ENCODE measurements at regions not wholly inside any gene's neighbourhood (a gene's known extent, or its start where the extent isn't known, plus 50 kb on each side); places are given as distances from the start of the nearest gene placed in this dataset.
"Not testable (repeated sequence)": the region's sequence is repeated elsewhere in the genome, so short reads cannot be mapped to it uniquely, and the experiment has no call there.

DNA sequence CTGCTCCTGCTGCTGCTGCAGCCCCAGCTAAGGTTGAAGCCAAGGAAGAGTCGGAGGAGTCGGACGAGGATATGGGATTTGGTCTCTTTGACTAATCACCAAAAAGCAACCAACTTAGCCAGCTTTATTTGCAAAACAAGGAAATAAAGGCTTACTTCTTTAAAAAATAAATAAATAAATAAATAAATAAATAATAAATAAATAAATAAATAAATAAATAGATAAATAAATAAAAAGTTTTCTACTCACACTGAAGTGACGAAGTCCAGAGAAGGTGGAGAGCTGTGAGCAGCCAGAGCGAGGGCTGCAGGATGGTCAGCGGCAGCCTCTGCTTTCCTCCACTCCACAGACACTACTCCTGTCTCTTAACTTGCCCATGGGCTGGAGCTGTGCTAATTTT lies 105.6 kb upstream of the ATL2 start:
- not testable (repeated sequence) for DNase-seq

DNA sequence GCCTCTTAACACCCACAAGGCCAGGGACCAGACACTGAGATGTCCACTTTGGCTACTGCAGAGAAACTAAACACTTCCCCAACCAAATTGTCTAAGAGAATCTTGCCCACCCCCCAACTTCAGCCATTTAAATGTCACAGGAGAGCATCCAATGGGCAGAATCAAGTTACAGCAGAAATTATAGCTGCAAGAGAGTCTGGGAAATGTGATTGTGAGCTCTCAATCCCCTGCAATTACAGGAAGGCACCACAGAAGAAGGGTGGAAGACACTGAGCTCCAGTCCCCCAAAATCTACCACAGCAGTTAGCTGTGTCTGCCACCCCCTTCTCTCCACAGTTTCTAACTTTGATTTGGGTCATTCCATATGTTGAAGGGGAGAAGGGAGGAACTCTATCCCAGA lies 103.5 kb upstream of the ATL2 start:
- no peak for DNase-seq

DNA sequence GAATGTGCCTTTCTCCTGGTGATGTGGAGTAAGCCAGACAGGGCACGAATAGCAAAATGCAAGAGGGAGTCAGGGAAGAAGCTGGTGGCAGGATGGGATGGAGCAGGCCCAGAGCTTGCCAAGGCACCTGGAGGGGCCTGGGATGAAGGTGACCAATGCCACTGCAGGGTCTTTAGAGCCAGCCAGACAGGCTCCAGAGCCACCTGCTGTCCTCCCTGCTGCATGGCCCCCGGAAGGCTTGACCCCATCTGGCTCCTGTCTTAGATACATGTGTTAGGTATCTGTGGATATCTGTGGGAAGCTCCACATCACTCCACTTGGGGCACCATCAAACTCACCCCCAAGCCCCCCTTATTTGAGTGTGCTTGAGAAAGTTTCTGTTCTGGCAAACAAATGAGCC lies 99.9 kb upstream of the ATL2 start:
- no peak for DNase-seq

DNA sequence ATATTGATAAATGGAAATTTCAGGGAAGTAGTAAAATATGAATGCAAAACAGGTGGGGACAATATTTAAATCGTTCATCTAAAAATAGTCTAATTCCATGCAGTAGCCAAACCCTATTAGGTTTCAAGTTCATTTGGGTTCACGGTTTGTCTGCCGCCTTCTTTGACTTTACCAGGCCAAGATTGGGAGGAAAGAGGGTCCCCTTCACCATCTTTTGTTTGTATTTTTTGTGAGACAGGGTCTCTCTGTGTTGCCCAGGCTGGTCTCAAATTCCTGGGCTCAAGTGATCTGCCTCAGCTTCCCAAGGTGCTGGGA lies 98.5 kb upstream of the ATL2 start:
- DNase-seq = no peak

DNA sequence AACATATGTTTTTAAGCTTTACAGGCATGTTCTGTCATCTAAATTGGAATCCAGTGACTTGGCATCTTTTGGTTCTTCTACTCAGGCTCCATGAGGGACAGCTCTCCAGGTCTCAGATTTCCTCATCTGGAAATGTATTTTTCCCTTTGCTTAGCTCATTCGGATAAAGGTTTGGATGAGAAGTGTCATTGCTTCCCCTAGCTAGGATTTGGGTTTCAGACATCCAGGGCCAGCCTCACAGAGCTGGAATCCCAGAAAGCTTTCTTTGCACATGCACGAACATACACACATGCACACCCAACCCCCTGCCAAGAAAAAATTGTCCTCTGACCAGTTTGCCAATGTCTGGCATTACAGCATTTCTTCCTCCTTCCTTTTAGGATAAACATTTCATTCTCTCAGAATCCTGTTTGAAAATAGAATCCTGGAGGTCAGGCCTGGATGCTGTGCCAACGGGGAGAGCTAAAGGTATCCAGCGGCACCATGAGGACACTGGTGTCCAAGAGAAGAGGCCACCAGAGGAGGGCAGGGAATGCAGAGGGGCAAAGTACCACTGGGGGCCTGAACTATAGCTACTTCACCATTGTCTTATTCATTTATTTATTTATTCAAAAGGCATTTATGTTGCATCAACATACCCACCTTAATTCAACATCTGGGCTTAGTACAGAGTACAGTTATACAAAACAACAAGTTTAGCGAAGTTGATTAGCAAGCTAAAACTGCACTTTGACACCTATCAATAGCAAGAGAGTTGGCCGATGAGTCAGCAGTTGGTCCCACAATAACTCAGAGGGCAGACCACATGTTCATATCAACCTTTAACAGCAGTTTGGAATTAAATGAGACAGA lies 97.9 kb upstream of the ATL2 start:
- DNase-seq = no peak

DNA sequence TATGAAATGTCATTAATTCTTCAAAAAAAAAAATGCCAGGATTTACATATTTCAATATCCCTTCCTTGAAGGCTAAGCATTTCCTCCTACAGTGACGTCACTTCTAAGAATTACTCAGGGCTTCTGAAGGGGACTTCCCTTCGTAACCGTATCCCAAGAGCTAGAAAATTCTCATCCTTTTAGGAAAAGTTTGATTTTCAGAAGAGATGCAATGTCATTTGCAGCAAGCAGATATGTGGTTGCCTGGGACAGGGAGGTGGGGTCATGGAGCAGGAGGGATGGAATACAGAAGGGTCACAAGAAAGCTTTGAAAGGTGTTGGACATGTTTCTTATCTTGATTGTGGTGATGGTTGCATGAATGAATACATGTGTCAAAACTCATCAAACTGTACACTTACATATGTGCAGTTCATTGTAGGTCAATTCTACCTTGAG lies 97.0 kb upstream of the ATL2 start:
- no peak for DNase-seq

DNA sequence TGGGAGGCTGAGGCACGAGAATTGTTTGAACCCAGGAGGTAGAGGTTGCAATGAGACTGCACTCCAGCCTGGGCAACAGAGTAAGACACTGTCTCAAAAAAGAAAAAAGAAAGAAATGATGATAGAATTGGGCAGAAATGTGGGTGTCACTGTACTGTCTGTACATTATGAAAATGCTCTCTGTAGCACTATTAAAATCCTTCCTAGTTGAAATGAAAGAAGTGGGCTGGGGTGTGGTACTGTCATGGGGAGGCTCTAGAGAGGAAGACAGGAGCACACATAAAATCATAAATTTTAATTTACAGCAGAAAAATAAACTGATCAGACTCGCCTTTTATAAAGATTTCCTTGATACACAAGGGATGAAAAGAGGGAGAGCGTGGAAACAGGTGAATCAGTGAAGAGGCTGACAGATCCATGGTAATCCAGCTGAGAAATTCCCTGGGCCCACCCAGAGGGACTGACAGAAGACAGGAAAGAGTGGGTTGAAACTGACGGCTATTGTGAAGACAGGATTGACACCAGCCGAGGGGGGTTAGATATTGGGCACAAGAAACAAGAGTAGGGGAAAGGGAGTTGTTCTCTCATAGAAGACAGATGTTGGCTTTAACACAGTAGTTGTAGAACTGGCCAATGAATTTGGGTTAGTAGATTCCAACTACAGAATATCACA lies 96.4 kb upstream of the ATL2 start:
- DNase-seq = no peak

DNA sequence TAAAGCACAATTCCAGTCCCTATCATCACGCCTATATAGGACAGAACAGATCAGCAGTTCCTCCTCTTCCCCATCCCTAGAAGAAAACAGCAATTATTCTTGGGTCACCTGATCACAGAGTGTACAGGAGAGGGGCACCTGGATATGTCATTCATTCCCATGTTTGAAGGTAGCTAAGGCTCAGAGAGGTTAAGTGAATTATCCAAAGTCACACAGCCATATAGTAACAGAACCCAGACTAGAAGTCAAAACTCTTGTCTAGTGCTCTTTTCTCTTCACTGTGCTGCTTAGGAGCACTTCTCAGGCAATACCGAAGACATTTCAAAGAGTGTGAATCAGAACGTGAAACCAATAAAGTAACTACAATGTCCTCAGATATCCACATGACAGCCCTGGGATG lies 93.0 kb upstream of the ATL2 start:
- DNase-seq = no peak

DNA sequence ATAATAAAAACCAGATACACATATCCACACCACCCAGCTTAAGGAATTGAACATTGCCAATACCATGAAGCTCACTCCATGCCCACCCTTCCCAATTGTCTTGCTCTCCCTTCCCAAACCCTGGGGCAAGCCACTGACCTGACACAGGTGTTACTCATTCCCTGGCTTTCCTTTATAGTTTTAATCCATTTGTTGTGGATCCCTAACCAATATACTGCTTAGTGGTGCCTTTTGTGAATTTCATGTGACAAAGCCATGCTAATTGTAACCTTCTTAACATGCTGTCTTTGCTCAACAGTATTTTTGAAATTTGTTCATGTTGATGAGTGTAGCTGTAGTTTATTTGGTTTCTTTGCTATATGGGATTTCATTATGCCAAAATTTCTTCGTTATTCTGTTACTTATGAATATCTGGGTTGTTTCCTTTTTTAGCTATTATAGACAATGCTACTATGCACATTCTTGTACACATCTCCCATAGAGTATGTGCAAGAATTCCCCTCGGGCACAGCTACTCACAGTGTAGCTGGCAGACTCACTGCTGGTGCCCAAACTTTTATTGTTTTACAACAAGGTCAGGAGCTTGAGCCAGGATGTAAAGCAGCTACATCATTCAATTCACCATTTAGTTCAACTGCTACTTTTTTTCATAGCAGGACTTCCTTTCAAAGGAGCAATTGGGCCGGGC lies 90.8 kb upstream of the ATL2 start:
- no peak for DNase-seq

DNA sequence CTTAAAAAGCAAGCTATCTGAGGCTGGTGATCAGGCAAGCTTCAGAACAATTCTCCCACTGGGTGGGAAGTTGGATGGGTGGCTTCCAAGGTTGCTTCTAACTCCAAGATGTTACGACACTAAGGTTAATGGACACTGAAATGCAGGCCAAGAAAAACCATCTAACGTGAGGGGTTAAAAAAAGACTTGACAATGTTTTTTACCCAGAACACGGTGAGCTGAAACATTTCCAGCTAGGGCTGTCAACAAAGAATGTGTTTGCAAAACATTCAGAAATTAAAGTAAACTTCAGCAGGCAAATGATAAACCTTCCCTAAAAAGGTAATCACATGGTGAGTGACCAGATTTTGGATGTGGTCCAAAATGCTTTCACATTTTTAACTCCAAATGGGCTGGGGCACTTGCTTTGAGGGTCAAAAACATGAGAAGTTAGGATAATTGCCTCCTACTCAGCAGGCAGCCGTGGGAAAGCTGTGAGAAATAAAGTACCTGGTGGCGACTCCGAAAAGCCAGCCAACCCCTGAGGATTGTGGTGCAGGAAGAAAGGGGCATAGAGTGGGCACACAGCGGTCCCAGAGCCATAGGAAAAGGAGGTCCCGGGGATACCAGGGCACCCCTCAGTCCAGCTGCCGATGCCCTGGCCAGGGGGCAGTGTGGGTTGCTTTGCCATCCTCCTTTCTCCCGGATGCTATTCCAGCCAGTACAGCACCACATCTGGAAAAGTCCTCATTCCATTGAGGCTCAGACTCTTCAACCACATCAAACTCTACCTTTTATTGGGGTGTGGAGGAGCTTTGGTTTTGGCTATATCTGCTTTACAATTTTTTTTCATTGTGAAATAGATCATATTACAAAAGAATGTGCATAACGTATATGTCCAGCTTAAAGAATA lies 90.0 kb upstream of the ATL2 start:
- DNase-seq = no peak

DNA sequence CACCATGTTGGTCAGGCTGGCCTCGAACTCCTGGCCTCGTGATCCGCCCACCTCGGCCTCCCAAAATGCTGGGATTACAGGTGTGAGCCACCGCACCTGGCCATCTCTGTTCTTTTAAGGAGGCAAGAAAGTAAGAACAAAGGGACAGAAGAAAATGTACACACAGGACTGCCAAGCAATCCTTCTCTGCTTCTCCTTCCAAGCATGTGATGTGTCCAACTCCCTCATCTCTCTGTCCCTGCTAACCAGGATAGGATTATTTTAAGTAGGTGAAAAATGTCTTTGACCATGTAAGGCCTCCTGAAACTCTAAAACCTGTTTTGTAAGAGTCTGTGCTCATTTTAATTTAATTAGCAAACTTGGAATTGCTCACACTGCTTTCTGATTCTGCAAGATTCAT lies 89.3 kb upstream of the ATL2 start:
- no peak for DNase-seq

DNA sequence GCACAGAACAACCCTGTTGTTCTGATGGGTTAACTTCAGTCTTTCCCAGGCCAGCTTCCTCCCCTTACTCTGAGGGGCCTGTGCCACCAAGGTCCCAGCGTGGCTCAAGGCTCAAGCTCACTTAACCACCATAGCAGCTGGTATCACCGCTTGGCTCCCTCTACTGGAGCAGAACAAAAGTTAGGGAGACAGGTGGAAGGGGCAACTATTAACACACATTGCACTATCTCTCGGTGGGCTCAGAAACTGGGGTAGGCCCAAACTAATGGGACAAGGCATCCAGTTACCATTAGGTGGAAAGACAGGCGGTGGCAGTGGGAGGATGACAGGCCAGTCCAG lies 88.7 kb upstream of the ATL2 start:
- DNase-seq = peak in 1 of 2 experiments; percentile 18

DNA sequence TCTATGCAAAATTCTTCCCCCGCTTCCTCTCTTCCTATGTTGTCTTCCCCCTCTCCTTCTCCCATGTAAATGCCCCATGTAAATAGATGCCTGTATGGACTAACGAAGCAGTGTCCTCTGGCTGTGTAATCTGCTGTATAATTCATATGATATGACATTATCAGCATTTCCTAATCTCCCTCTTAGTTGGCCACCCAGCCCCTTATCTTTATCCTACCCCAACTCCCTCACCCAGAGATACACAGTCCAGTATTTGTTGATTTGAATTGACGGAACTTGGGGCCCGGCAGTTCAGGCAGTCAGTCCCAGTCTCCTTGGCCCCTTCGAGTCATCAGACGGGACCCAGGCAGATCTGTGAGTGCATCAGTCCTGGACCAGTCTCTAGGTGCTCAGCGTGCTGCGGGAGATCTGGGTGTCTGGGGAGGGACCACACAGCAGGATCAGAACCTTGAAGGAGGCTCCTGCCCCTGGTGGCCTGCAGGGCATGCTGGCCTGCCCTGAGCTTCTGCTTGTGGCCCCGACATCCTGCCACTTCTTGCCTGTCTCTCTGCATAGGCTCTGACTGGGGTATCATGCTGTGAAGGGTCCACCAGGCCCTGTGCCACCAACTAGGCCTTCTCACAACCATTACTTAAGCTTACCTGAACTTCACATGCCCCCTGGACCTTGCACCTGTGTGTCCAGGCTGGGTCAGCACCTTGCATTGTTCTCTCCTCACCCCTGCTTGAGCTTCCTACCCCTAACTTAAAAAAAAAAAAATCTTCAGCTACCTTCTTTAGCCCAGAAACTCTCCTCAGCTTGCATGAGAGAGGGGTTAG lies 88.1 kb upstream of the ATL2 start:
- DNase-seq = no peak

DNA sequence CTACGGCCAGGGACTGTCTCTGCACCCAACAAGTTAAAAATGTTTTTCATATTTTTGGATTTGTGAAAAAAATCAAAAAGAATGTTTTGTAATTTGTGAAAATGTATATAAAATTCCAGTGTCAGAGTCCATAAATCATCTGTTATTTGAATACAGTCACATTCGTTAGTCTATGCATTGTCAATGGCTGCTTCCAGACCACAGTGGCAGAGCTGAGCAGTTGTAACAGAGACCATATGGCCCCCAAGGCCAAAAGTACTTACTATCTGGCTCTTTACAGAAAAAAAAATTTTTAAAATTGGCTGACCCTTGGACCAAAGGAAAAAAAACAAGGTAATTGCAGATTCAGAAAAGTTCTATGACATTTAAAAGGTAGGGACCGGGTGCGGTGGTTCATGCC lies 86.7 kb upstream of the ATL2 start:
- no peak for DNase-seq

DNA sequence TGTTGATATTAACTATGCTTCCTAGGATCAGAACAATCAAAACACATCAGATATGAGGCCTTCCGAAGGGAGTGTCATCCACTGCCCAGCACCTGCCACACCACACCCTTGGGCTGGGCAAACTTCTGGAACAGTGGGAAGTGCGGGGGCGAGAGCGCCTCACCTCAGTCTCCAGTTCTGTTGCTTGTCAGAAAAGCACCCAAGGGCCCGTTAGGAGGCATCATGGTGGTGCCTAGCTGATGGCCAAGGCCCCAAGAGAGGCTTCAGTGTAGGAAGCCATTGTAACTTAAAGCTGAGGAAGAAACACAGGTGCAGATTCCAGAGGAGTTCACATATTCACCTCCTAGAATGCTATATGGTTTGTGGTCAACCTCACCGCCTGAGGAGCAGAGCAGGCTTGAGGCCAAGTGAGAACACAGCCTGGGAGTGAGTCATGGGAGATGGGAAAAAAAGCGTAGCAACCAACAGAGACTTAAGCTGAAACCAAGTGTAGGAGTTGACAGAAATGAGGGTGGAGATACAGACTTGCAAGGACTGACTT lies 85.1 kb upstream of the ATL2 start:
- peak; percentile 14 to 79 for DNase-seq

DNA sequence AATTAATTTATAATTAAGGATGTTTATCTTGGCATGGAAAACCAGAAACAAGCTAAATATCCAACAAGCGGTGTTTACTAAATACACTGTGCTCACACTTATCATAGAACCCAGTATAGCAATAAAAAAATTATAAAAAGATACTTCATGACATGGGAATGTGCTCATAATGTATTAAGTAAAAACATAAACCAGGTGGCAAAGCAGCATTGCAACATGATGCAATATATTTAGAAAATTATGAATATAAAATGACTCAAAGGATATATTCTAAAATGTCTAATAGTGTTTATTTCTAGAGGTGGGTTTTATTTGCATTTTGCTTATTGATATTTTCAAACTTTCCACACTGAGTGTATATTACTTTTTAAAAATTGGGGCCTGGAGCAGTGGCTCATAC lies 84.4 kb upstream of the ATL2 start:
- DNase-seq = no peak

DNA sequence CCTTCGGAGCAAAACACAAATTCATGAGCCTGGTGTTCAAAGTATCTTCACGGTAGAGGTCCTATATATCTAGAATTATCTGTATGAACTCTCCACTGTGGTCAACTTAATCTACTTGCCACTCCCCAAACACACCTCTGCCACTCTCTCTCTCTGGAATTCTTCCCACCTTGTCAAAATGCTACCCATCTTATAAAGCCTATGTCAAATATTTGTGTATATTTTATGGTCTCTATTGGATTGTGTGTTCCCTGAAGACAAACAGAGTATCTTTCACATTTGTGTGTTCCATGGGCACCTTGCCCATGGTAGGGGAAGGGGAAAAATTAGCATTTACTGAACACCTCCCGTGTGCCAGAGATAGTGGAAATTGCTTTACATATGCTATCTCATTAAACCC lies 83.2 kb upstream of the ATL2 start:
- no peak for DNase-seq

DNA sequence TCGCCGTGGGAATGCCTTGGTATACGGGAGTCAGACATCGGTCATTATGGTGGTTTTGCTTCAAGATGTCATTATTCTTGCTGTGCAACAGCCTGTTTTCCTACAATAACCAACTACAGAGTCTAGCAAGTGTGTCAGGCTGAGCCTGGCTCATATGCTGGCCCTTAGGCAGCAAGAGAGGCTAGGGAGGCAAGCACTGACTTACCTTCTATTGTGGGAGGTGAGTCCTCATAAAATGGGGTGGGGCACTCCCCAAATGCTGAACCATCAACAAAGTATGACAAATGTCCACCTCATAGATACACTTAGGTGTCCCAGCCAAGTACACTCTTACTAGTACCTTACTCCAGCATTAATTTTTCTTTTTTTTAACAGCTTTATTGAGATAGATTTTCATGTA lies 77.0 kb upstream of the ATL2 start:
- DNase-seq = no peak

DNA sequence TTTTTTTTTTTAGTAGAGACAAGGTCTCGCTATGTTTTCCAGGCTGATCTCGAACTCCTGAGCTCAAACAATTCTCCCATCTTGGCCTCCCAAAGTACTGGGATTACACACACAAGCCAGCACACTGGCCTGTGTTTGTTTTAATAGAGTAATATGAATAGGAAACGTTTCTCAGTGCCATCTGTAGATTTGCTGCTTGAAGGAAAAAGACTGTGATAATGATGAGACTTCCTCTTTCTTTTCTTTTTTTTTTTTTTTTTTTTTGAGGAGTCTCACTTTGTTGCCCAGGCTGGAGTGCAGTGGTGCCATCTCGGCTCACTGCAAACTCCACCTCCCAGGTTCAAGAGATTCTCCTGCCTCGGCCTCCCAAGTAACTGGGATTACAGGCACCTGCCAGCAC lies 74.7 kb upstream of the ATL2 start:
- DNase-seq = not testable (repeated sequence)

DNA sequence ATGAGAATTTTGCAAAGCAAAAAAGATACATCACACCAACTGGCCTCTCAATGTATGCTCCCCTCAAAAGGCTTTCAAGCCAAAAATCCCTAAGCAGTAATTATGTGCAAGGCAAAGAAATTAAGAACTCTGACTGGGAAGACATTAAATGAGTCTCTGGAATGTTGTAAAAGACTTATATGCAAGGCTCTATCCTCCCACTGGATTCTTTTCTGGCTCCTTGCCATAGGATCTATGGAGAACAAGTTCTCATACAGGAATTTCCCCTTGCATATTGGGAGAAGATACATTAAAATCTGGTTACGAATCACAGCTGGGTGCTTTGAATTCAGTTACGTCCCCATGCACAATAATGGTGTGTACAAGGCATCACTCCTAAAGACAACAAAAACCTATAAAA lies 73.4 kb upstream of the ATL2 start:
- DNase-seq = no peak

DNA sequence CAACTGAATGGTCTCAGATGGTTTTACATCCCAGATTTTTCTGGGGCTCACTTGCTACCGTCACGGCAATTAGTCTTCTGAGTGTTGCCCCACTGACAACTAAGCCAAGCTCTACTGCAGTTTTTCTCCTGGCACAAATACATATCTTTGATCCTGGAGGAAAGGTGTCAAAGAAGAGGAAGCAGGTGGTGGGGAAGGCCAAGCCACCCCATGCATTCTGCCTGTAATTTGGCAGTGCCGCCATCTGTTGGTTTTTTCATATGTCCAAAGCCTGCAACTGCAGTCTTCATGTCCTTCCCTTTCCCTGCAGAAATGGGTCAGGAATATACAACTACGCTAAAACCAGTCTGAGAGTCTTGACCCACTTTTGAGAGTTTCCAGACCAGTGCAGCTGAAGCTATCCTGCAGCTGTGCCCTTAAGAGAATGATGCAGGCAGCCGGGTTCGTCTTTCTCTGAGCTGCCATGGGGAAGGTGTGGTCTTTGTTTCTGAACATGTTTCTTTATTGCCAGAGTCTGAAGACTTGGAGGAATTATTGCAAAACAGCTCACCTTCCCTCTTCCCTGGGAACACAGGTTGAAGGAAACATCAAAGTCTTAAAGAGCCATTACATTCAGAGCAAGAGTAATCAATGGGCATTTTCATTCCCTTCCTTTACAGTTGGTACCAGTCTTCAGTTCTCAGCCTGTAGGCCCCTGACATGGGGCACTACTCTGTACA lies 71.8 kb upstream of the ATL2 start:
- DNase-seq = no peak

All from SW 1271 (cell line).